ENCODE measurements at regions not wholly inside any gene's neighbourhood (a gene's known extent, or its start where the extent isn't known, plus 50 kb on each side); places are given as distances from the start of the nearest gene placed in this dataset.

DNA sequence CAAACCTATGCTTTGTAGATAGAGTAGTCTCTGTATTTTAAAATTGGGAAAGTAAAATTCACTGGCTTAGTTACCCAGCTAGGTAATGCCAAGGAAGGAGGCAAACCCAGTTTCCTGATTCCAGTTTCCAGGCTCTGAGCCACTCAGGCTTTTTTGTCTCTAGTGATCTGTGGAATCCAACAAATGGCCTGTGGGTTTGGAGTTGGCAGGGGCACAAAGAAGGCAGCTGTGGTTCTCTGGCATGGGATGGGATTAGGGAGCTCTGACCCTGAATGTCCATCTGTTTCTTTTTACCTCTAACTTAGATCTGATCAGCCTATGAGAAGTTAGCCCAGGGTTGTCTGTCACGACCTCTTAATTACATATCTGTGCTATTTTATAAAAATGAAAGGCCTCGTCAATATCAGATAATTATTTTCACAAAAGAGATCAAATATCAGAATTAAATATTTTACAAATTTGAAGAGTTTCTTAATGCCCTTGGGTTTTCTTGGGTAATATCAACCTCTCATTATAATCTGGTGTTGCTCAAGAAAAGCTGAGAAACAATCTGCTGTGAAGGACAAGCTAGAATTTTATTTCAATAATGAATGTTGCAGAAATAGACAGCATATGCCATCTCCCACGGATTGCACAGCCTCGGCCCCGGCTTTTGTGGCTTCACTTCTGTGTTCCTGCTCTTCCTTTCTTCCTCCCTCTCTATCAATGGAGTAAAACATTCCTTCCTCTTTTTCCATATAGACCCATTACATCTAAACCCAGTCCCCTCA lies 63.7 kb upstream of the DAZL start:
- TF ChIP-seq, protein P1, sequence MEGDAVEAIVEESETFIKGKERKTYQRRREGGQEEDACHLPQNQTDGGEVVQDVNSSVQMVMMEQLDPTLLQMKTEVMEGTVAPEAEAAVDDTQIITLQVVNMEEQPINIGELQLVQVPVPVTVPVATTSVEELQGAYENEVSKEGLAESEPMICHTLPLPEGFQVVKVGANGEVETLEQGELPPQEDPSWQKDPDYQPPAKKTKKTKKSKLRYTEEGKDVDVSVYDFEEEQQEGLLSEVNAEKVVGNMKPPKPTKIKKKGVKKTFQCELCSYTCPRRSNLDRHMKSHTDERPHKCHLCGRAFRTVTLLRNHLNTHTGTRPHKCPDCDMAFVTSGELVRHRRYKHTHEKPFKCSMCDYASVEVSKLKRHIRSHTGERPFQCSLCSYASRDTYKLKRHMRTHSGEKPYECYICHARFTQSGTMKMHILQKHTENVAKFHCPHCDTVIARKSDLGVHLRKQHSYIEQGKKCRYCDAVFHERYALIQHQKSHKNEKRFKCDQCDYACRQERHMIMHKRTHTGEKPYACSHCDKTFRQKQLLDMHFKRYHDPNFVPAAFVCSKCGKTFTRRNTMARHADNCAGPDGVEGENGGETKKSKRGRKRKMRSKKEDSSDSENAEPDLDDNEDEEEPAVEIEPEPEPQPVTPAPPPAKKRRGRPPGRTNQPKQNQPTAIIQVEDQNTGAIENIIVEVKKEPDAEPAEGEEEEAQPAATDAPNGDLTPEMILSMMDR (conservative IDR thresholded peaks at IDR 0.05), result no peak
- no peak for TF ChIP-seq ZFX (IDR thresholded peaks at IDR 0.05)
